ENCODE measurements at regions not wholly inside any gene's neighbourhood (a gene's known extent, or its start where the extent isn't known, plus 50 kb on each side); places are given as distances from the start of the nearest gene placed in this dataset.

DNA sequence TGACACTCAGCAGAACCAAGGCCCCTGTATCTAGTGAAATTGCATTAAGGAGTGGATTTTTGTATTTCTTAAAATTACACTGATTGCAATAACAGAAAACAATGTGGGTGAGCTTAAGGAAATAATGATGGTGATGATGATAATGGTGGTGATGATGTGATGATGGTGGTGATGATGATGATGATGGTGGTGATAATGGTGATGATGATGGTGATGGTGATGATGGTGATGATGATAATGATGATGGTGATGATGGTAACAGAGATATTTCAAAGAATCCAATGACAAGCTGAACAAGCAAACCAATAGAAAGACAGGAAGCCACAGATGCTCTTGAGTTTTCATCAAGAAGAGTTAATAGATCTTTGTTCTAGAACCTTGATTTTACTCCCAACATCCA, 630.7 kb upstream of the AUTS2 start:
- no peak overlapping the region for H2BK20ac ChIP-seq (ENCODE audit: low read depth, low read length)
- peaks cover 14% of the 10 kb centered on the region for H3K9me3 ChIP-seq (ENCODE audit: control insufficient read depth, insufficient read depth, low read length)
- no peak overlapping the region for H3K4me3 ChIP-seq (ENCODE audit: insufficient read depth, low read depth, low read length)
- ATAC-seq (ENCODE audit: low read depth), result no peak
- no peaks in the 10 kb centered on the region for H3K9me1 ChIP-seq (ENCODE audit: insufficient read depth, low read length)
- POLR2A ChIA-PET (ENCODE audit: unreplicated experiment), result no interaction called here
- H4K91ac ChIP-seq (ENCODE audit: insufficient read depth, low read depth, low read length), result no peak overlapping the region
- TF ChIP-seq BHLHE40 (IDR thresholded peaks at IDR 0.05; ENCODE audit: low read depth, low read length) (no peak), POLR2A (IDR thresholded peaks at IDR 0.05; ENCODE audit: low read depth, low read length) (no peak), SMC3 (IDR thresholded peaks at IDR 0.05; ENCODE audit: low read depth, low read length) (no peak), MXI1 (IDR thresholded peaks at IDR 0.05; ENCODE audit: borderline replicate concordance, low read depth, low read length) (no peak), MAZ (IDR thresholded peaks at IDR 0.05; ENCODE audit: borderline replicate concordance, low read depth, low read length) (no peak), CHD1 (IDR thresholded peaks at IDR 0.05; ENCODE audit: low read depth, low read length) (no peak), RFX5 (IDR thresholded peaks at IDR 0.05; ENCODE audit: low read depth, low read length) (no peak), FOS (IDR thresholded peaks at IDR 0.05; ENCODE audit: low read depth, low read length) (no peak), CTCF (conservative IDR thresholded peaks at IDR 0.05; ENCODE audit: low read depth, low read length) (no peak), RCOR1 (IDR thresholded peaks at IDR 0.05; ENCODE audit: insufficient replicate concordance, low read length) (no peak), CEBPB (IDR thresholded peaks at IDR 0.05; ENCODE audit: low read depth, low read length) (no peak), MAFK (IDR thresholded peaks at IDR 0.05; ENCODE audit: low read depth, low read length) (no peak), NFE2L2 (IDR thresholded peaks at IDR 0.05; ENCODE audit: low read depth, low read length) (no peak)
- TF ChIP-seq, protein P1, sequence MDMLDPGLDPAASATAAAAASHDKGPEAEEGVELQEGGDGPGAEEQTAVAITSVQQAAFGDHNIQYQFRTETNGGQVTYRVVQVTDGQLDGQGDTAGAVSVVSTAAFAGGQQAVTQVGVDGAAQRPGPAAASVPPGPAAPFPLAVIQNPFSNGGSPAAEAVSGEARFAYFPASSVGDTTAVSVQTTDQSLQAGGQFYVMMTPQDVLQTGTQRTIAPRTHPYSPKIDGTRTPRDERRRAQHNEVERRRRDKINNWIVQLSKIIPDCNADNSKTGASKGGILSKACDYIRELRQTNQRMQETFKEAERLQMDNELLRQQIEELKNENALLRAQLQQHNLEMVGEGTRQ (IDR thresholded peaks at IDR 0.05; ENCODE audit: low read depth, low read length), result no peak
- H4K20me1 ChIP-seq (ENCODE audit: insufficient read depth, low read length), result no peaks in the 10 kb centered on the region
- H3K4me2 ChIP-seq (ENCODE audit: low read depth, low read length), result no peak overlapping the region
- H3K79me1 ChIP-seq (ENCODE audit: low read depth in 1 of 2, low read length in 2 of 2), result no peaks in the 10 kb centered on the region
- H3K27me3 ChIP-seq (ENCODE audit: control insufficient read depth, insufficient read depth, low read length), result no peaks in the 10 kb centered on the region
- in situ Hi-C loops (cut with MboI; ENCODE audit: low sequenced_read_pairs) (no loop called here), intact Hi-C loops (cut with micrococcal nuclease) (no loop called here), dilution Hi-C loops (cut with HindIII; ENCODE audit: low sequenced_read_pairs, unreplicated experiment) (no loop called here)
- H3K9ac ChIP-seq (ENCODE audit: low read depth, low read length), result no peak overlapping the region
- no peak overlapping the region for H3K14ac ChIP-seq (replicated peaks; ENCODE audit: low read depth, low read length)
- BruUV-seq (replicated peaks), result no TSS peak
- no peaks in the 10 kb centered on the region for H3K36me3 ChIP-seq (ENCODE audit: control insufficient read depth, insufficient read depth, low read length)
- no peak overlapping the region for H4K5ac ChIP-seq (ENCODE audit: low read depth, low read length)
- H2BK15ac ChIP-seq (ENCODE audit: low read depth, low read length), result no peak overlapping the region
- no peak overlapping the region for H2BK120ac ChIP-seq (ENCODE audit: low read depth, low read length)
- no peak overlapping the region for H2AK5ac ChIP-seq (ENCODE audit: low read depth, low read length)
- H3K4me1 ChIP-seq (ENCODE audit: control insufficient read depth, insufficient read depth, low read length), result no peaks in the 10 kb centered on the region
- no peak overlapping the region for H3K27ac ChIP-seq (ENCODE audit: insufficient read depth, low read length)
- H2AFZ ChIP-seq (replicated peaks; ENCODE audit: low read length, poor library complexity), result no peak overlapping the region
- H2AK9ac ChIP-seq (replicated peaks; ENCODE audit: low read depth, low read length, poor library complexity), result no peak overlapping the region
- no peak overlapping the region for H3K4ac ChIP-seq (ENCODE audit: low read depth, low read length)
- CTCF ChIA-PET, result no interaction called here
- no peak for DNase-seq
- no peak overlapping the region for H3K23ac ChIP-seq (ENCODE audit: low read depth, low read length)
- H4K8ac ChIP-seq (ENCODE audit: low read depth in 2 of 2, low read length in 2 of 2), result no peak overlapping the region
- H2BK5ac ChIP-seq (ENCODE audit: low read depth, low read length, poor library complexity, severe bottlenecking), result no peak overlapping the region
- H3K56ac ChIP-seq (ENCODE audit: extremely low read depth, insufficient read depth, low read length), result no peak overlapping the region
- no peak overlapping the region for H3K18ac ChIP-seq (ENCODE audit: low read depth, low read length)

All from IMR-90 (cell line).